SKM-1 (cell line): ENCODE measurements at regions not wholly inside any gene's neighbourhood (a gene's known extent, or its start where the extent isn't known, plus 50 kb on each side); places are given as distances from the start of the nearest gene placed in this dataset.
"Not testable (repeated sequence)": the region's sequence is repeated elsewhere in the genome, so short reads cannot be mapped to it uniquely, and the experiment has no call there.

Experiments
- DNase-seq: peaks from one replicate; lab custom pipeline; 2025; ENCODE audit not compliant: unreplicated experiment; lab: John Stamatoyannopoulos, UW

DNA sequence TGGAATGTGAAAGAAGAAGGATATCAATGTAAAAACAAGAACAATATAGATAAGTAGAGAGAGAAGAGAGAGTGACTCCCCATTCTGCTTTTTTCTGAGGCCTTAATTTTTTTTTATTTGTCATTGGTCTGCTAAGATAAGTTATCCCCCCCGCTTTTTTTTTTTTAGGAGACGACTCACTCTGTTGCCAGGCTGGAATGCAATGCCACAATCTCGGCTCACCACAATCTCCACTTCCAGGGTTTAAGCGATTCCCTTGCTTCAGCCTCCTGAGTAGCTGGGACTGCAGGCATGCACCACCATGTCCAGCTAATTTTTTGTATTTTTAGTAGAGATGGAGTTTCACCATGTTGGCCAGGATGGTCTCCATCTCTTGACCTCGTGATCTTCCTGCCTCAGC, 677.0 kb downstream of the MAFB start:
- not testable (repeated sequence) for DNase-seq

- DNase-seq = no peak
Observed at GRCh38 chr20:40010483-40010882, 678.6 kb downstream of the MAFB start.

GRCh38 chr20:40009542-40009941, 679.5 kb downstream of the MAFB start:
- DNase-seq = no peak

GRCh38 chr20:40008177-40008576, 680.9 kb downstream of the MAFB start:
- no peak for DNase-seq

DNA sequence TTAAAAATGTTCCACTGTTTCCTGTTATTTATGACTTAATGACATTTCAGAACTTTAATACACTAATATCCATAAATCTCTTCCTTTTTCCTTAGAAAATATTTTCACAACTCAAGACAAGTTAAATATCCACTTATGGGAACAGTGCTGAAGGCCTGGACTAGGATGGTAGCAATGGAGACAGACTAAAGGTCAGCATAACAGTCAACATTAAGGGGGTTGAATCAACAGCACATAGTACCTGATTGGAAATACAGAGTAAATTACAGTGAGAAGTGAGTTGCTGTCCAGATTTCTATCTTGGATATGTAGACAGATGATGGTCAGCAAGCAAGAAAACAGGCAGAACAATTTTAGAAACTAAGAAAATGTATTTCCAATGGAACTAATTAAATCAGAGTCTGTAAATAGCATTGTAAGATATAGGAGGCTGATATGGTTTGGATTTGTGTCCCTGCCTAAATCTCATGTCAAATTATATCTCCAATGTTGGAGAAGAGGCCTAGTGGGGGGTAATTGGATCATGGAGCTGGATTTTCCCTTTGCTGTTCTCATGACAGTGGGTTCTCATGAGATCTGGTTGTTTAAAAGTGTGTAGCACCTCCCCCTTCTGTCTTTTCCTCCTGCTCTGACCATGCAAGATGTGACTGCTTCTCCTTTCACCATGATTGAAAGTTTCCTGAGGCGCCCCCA, 682.7 kb downstream of the MAFB start:
- no peak for DNase-seq

- DNase-seq = not testable (repeated sequence)
Observed at GRCh38 chr20:40004092-40004491, 684.9 kb downstream of the MAFB start.

GRCh38 chr20:39993742-39994141, 695.3 kb downstream of the MAFB start:
- no peak for DNase-seq

DNA sequence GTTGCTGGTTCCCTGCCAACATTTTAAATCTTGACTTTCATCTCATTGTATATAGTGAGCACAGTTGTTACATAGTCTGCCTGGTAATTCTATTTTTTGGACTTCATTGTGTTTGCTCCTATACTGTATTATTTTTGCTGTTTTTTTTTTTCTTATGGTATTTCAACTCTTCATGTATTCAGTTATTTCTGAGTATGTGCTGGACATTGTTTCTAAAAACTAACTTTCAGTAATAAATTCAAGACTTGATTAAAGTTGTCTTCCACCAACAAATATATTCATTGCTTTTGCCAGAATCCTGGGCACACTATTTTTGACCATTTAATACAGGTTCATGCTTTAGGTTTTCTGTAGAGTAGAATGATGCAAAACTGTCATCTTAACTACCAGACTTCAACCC, 698.3 kb downstream of the MAFB start:
- DNase-seq = no peak

GRCh38 chr20:39988991-39989390, 700.0 kb downstream of the MAFB start:
- DNase-seq = no peak

GRCh38 chr20:39986173-39986904, 702.7 kb downstream of the MAFB start:
- DNase-seq = no peak

GRCh38 chr20:39985271-39985827, 703.7 kb downstream of the MAFB start:
- no peak for DNase-seq

GRCh38 chr20:39983655-39984054, 705.4 kb downstream of the MAFB start:
- no peak for DNase-seq

GRCh38 chr20:39983183-39983582, 705.9 kb downstream of the MAFB start:
- DNase-seq = no peak

- no peak for DNase-seq
Observed at GRCh38 chr20:39974966-39975501, 714.0 kb downstream of the MAFB start.

GRCh38 chr20:39968495-39968894, 720.5 kb downstream of the MAFB start:
- DNase-seq = no peak

DNA sequence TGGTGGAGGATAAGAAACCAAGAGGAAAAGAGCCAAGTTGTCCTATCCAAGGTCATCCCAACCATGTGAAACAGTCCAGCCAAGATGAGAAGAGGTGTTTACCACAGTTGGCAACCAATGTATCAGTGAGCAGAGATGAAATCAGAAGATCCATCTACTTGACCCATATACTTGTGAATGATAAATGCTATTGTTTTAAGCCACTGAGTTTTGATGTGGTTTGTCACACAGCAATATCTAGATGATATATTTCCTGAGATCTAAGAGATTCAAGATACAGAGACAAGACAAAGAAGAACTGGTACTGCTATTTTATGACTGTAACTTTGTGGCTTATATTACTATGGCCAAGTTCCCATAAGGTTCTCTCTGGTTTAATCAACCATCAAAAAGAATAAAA, 721.2 kb downstream of the MAFB start:
- no peak for DNase-seq

- DNase-seq = no peak
Observed at GRCh38 chr20:39961637-39962244, 727.3 kb downstream of the MAFB start.

GRCh38 chr20:39960522-39961428, 728.3 kb downstream of the MAFB start:
- DNase-seq = no peak

GRCh38 chr20:39957911-39958310, 731.1 kb downstream of the MAFB start:
- not testable (repeated sequence) for DNase-seq

GRCh38 chr20:39954621-39955020, 734.4 kb downstream of the MAFB start:
- DNase-seq = no peak

- DNase-seq = no peak
Observed at GRCh38 chr20:39946931-39947330, 742.1 kb downstream of the MAFB start.
